ENCODE measurements at regions not wholly inside any gene's neighbourhood (a gene's known extent, or its start where the extent isn't known, plus 50 kb on each side); places are given as distances from the start of the nearest gene placed in this dataset.

DNA sequence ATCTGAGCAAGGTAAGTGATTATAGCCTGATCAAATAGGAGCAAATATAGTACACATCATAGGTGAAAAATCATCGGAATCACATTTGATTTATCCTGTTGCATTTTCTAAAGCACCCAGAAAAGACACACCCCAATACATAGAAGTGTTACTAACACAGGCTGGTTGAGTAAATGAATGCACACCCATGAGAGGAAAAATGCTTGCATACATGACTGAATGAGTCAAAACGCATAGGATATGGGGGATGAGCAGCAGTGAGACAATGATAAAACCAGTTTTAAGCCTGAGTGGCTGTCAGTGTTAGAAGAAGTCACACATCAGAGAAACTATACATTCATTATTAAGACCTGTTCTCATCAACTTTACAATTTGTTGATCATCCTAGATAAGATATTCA, 449.6 kb upstream of the CDH20 start:
- no peak for TF ChIP-seq POLR2A (IDR thresholded peaks at IDR 0.05; ENCODE audit: low read length)
- no peak for TF ChIP-seq GATA1 (IDR thresholded peaks at IDR 0.05; ENCODE audit: low read depth, low read length)
